ENCODE measurements at regions not wholly inside any gene's neighbourhood (a gene's known extent, or its start where the extent isn't known, plus 50 kb on each side); places are given as distances from the start of the nearest gene placed in this dataset.

DNA sequence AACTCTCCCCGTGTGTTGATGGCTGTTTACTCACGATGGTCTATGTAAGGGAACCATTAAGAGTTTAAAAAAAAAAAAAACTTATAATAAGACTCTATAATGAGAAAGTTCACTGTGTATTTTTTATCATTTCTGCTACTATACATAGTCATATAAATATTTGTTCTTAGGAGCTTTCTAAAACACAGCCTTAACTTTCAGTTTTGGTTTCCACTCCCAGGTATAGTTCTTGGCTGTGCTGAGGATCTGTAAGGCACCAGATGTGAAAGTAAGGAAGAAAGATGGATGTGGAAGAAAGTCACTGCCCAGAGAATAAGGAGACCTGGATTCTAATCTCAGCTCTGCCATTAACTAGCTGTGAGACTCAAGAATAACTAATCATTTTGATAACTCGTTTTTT, 101.9 kb upstream of the THBS1 start:
- no peak overlapping the region for H3K27ac Mint-ChIP-seq
- H3K4me1 Mint-ChIP-seq (ENCODE audit: low read depth), result peaks cover 3% of the 10 kb centered on the region
- H3K36me3 Mint-ChIP-seq (ENCODE audit: insufficient read depth), result no peaks in the 10 kb centered on the region
- no peaks in the 10 kb centered on the region for H3K9me3 Mint-ChIP-seq (ENCODE audit: low read depth)
- H3K4me3 Mint-ChIP-seq (ENCODE audit: low read depth), result no peak overlapping the region
- DNase-seq (ENCODE audit: low spot score, unreplicated experiment), result no peak
- TF ChIP-seq, protein P1, sequence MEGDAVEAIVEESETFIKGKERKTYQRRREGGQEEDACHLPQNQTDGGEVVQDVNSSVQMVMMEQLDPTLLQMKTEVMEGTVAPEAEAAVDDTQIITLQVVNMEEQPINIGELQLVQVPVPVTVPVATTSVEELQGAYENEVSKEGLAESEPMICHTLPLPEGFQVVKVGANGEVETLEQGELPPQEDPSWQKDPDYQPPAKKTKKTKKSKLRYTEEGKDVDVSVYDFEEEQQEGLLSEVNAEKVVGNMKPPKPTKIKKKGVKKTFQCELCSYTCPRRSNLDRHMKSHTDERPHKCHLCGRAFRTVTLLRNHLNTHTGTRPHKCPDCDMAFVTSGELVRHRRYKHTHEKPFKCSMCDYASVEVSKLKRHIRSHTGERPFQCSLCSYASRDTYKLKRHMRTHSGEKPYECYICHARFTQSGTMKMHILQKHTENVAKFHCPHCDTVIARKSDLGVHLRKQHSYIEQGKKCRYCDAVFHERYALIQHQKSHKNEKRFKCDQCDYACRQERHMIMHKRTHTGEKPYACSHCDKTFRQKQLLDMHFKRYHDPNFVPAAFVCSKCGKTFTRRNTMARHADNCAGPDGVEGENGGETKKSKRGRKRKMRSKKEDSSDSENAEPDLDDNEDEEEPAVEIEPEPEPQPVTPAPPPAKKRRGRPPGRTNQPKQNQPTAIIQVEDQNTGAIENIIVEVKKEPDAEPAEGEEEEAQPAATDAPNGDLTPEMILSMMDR (IDR thresholded peaks at IDR 0.05; ENCODE audit: unreplicated experiment), result no peak
- peaks cover 3% of the 10 kb centered on the region for H3K27me3 Mint-ChIP-seq

DNA sequence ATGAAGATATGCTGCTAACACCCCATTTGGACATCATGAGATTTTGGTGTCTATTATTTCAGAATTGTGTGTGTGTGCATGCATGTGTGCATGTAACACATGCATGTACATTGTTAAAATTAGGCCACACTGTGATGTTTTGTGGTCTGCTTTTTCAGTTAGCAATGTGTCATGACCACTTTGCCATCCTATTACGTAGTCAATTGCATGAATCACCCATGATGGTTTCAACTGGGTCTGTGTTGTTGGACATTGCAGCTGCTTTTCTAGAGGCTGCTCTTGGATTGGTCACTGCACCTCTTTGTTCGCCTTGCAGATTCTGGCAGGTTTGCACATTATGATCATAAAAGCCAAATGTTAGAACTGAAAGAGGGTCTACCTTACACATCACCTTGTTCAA, 101.0 kb upstream of the THBS1 start:
- no peak overlapping the region for H3K27ac Mint-ChIP-seq
- no peak for DNase-seq (ENCODE audit: low spot score, unreplicated experiment)
- TF ChIP-seq, protein P1 (IDR thresholded peaks at IDR 0.05; ENCODE audit: unreplicated experiment), result no peak
- H3K27me3 Mint-ChIP-seq, result peaks cover 3% of the 10 kb centered on the region
- H3K4me3 Mint-ChIP-seq (ENCODE audit: low read depth), result no peak overlapping the region
- H3K9me3 Mint-ChIP-seq (ENCODE audit: low read depth), result peaks cover 6% of the 10 kb centered on the region
- no peaks in the 10 kb centered on the region for H3K36me3 Mint-ChIP-seq (ENCODE audit: insufficient read depth)
- H3K4me1 Mint-ChIP-seq (ENCODE audit: low read depth), result peaks cover 3% of the 10 kb centered on the region

DNA sequence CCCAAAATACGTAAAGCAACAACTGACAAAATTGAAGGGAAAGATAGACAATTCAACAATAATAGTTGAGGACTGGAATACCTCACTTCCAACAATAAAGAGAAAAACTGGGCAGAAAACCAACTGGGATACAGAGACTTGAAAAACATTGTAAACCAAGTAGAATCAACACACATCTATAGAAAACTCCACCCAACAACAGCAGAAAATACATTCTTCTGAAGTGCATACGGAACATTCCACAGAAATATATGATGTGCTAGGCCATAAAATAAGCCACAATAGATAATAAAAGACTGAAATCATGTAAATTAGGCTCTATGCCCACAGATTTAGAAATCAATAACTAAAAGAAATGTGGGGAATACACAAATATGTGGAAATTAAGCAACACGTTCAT, 98.4 kb upstream of the THBS1 start:
- peaks cover 7% of the 10 kb centered on the region for H3K9me3 Mint-ChIP-seq (ENCODE audit: low read depth)
- DNase-seq (ENCODE audit: low spot score, unreplicated experiment), result no peak
- H3K4me3 Mint-ChIP-seq (ENCODE audit: low read depth), result no peak overlapping the region
- H3K27ac Mint-ChIP-seq, result no peak overlapping the region
- TF ChIP-seq, protein P1 (IDR thresholded peaks at IDR 0.05; ENCODE audit: unreplicated experiment), result no peak
- no peaks in the 10 kb centered on the region for H3K36me3 Mint-ChIP-seq (ENCODE audit: insufficient read depth)
- peaks cover 3% of the 10 kb centered on the region for H3K4me1 Mint-ChIP-seq (ENCODE audit: low read depth)
- H3K27me3 Mint-ChIP-seq, result peaks cover 3% of the 10 kb centered on the region

DNA sequence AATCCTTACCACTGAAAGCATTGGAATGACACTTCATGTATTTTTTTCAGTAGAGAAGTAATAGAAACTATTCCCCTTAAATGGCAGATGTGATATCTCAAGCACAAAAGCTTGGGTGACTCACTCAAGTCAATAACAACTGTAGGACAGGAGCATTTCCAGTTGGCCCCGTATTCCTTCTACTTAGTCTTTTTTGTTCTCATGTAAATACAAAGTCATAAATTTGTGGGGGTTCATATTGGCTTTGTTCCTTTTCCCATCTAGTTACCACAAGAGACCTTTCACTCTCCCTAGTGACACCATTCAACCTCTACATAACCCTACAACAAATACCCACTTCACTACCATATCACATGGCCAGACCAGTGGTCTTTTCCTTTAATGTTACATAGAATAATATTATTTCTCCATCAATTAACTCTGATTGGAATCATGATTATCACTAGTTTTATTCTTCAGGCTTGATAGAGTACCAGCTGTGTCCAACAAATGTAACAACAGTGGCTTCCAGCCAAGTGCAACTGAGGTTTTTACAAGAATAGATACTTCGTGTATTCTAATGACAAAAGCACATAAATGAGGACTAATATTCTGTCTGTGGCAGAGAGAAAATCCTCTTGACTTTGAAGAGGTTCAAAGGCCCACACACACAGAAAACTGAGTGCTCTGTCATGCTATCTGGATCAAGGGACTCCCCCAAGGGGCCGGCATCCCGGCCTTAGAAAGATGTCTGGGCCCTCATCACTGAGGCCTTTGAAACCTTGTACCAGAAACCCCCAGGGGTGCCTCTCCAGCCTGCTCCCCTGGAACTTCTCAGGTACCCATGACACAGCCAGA, 94.0 kb upstream of the THBS1 start:
- H3K27ac Mint-ChIP-seq, result no peak overlapping the region
- H3K4me3 Mint-ChIP-seq (ENCODE audit: low read depth), result no peak overlapping the region
- no peaks in the 10 kb centered on the region for H3K4me1 Mint-ChIP-seq (ENCODE audit: low read depth)
- peaks cover 7% of the 10 kb centered on the region for H3K9me3 Mint-ChIP-seq (ENCODE audit: low read depth)
- no peaks in the 10 kb centered on the region for H3K36me3 Mint-ChIP-seq (ENCODE audit: insufficient read depth)
- TF ChIP-seq, protein P1 (IDR thresholded peaks at IDR 0.05; ENCODE audit: unreplicated experiment), result no peak
- no peak for DNase-seq (ENCODE audit: low spot score, unreplicated experiment)
- peaks cover 3% of the 10 kb centered on the region for H3K27me3 Mint-ChIP-seq

DNA sequence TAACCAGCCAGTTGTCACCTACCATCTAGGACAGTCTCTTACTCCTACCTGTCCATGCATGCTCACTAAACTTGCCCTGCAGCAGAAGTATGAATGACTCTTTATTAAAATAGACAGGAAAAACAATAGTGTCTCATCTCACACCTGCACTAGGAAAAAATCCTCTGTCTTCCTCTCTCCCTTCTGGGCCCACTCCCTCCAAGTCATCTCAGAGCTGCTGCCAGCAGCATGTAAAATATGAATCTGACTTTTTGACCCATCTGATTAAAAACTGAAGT, 93.5 kb upstream of the THBS1 start:
- no peak for DNase-seq (ENCODE audit: low spot score, unreplicated experiment)
- Mint-ChIP-seq H3K27me3 (peaks cover 4% of the 10 kb centered on the region), H3K4me3 (ENCODE audit: low read depth) (no peak overlapping the region), H3K4me1 (ENCODE audit: low read depth) (no peaks in the 10 kb centered on the region), H3K36me3 (ENCODE audit: insufficient read depth) (no peaks in the 10 kb centered on the region), H3K9me3 (ENCODE audit: low read depth) (peaks cover 7% of the 10 kb centered on the region), H3K27ac (no peak overlapping the region)
- TF ChIP-seq, protein P1 (IDR thresholded peaks at IDR 0.05; ENCODE audit: unreplicated experiment), result no peak

Data from progenitor cell of endocrine pancreas (in vitro differentiated cells).